GM21390 (cell line): ENCODE measurements at regions not wholly inside any gene's neighbourhood (a gene's known extent, or its start where the extent isn't known, plus 50 kb on each side); places are given as distances from the start of the nearest gene placed in this dataset.
"Not testable (repeated sequence)": the region's sequence is repeated elsewhere in the genome, so short reads cannot be mapped to it uniquely, and the experiment has no call there.

ENCODE experiments used
- ATAC-seq: cut with Tn5 transposase; IDR thresholded peaks from one replicate; pipeline ENCODE4 v1.9.1; 2021; ENCODE audit not compliant: unreplicated experiment

- ATAC-seq: no peak
These were observed 187.2 kb upstream of the SPRY1 start for GRCh38 chr4:123209436-123209835.

DNA sequence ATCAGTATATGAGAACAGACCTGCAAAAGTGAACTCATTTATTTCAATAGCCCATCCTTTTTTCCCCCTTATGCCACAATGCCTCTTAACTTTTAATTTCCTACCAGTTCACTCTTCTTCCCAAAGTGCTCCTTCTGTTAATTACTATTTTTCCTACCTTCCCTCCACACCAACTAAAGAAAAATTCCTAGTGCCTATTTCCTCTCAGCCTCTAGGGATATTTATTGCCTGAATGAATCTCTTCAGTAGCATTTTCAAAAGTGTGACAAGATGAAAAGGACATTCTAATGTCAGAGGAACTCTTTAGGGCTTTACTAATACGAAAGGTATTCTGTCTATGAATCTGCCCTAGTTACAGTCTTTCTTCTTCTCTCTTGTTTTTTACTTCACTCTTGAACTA is 181.1 kb upstream of the SPRY1 start:
- ATAC-seq: no peak

DNA sequence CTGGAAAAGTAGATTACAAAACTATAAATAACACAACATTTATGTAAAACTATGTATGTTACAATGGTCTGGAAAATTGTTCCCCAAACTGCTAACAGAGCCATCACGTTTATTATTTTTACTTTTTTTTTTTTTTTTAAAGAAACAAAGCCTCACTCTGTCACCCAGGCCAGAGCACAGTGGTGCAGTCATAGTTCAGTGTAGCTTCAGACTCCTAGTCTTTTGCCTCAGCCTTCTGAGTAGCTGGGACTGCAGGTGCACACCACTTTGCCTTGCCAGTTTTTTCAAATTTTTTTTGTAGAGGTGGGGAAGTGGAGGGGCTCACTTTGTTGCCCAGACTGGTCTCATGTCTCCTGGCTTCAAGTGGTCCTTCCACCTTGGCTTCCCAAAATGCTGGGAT is 180.1 kb upstream of the SPRY1 start:
- no peak for ATAC-seq

DNA sequence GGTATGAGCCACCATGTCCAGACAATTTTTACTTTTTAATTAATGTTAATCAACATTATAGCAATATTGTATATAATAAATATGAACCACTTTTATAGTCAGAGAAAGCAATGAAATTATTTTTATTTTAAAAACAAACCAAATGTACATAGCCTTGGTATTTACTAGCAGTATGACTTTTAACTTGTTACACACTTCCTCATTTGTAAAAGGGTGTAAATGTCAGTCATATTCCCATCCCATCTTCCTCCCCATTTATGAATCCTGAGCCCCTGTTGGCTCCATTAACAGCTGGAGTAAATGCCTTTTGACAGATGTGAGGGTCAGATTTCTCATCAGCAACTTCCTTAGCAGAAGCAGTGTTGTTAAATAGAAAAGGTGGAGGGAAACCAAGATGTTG is 179.6 kb upstream of the SPRY1 start:
- no peak for ATAC-seq

DNA sequence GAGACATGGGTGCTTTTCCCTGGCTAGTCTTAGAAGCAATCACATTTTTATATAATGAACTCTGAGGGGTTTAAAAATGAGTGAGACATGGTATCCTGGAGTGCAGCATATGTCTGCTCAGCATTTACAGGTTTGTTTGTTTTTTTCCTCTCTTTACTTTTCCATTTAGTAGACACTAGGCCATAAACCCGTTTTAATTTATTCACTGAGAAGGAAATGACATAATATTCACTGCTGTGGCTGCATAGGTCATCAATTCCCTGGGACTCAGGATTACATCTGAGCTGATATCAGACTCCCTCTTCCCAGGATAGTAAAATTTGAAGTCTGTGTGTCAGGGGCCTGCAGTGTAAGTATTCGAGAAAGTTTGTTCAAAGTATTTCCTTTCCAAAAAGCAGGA is 178.9 kb upstream of the SPRY1 start:
- ATAC-seq: no peak

GRCh38 chr4:123218981-123219380 is 177.6 kb upstream of the SPRY1 start:
- ATAC-seq: no peak

- ATAC-seq: no peak
These were observed 167.3 kb upstream of the SPRY1 start for GRCh38 chr4:123229286-123229685.

- no peak for ATAC-seq
These were observed 166.5 kb upstream of the SPRY1 start for GRCh38 chr4:123230061-123230460.

DNA sequence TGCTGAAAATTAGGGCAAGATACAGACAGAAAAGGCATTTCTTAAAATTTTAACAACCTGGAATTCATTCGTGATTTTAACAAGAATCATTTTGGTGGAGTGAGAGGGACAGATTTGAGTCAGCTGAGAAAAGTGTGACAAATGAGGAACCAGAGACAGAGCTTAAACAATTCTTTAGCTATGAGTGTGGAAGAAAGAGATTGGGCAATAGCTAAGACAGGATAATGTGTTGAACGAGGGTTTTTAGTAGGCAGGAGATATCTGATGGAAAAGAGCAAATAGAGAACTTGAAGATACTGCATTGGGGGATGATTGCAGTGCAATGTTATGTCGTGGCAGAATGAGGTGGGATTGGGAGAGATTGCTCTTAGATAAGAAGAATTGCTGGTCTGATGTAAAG is 164.2 kb upstream of the SPRY1 start:
- no peak for ATAC-seq

- ATAC-seq: no peak
These were observed 163.3 kb upstream of the SPRY1 start for GRCh38 chr4:123233136-123233768.

- ATAC-seq: no peak
These were observed 161.6 kb upstream of the SPRY1 start for GRCh38 chr4:123234955-123235354.

DNA sequence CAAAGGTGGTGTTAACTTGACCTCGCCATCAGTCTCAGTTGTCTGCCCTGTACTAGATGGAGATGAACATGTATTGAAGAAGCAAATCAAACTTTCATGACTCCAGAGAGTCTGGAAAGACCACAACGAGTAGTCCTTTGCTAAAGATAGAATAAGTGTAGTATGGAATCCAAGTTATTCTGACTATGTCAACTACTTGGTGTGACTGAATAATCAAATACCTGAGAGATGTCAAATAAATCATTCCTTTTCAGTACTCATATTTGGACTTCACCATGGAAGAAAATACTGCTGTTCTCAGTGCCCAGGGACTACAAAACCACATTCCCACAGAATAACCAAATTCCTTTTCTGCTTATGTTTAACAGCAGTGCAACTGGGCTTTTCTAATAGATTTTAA is 161.2 kb upstream of the SPRY1 start:
- ATAC-seq: no peak

- ATAC-seq: no peak
These were observed 160.0 kb upstream of the SPRY1 start for GRCh38 chr4:123236606-123237005.

DNA sequence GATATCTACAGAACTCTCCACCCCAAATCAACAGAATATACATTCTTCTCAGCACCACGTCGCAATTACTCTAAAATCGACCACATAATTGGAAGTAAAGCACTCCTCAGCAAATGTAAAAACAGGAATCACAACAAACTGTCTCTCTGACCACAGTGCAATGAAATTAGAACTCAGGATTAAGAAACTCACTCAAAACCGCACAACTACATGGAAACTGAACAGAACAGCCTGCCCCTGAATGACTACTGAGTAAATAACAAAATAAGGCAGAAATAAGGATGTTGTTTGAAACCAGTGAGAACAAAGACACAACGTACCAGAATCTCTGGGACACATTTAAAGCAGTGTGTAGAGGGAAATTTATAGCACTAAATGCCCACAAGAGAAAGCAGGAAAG is 156.3 kb upstream of the SPRY1 start:
- ATAC-seq: not testable (repeated sequence)

- not testable (repeated sequence) for ATAC-seq
These were observed 153.4 kb upstream of the SPRY1 start for GRCh38 chr4:123243220-123243619.

- peak; percentile 72 for ATAC-seq
These were observed 152.5 kb upstream of the SPRY1 start for GRCh38 chr4:123244137-123244536.

GRCh38 chr4:123246085-123246484 is 150.5 kb upstream of the SPRY1 start:
- ATAC-seq: no peak

GRCh38 chr4:123248085-123248659 is 148.4 kb upstream of the SPRY1 start:
- ATAC-seq: no peak

DNA sequence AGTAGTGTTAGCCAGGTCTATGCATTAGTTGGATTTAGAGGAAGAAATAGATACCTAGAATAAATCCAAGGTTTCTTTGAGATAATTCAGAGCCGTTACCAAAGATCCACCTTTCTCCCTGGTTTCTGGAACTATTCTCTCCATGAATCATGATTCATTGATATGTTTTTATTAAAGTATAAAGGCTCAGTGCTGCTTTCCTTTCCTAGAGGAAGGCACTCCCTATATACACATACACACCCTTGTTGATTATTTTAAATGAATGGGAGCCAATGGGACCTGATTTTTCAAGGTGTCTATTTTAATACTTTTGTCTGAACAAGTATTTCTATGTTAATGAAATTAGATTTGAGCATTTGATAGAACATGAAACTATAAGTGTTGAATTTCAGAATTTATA is 146.8 kb upstream of the SPRY1 start:
- ATAC-seq: no peak

GRCh38 chr4:123250843-123251242 is 145.8 kb upstream of the SPRY1 start:
- ATAC-seq: no peak

GRCh38 chr4:123255971-123256370 is 140.6 kb upstream of the SPRY1 start:
- ATAC-seq: no peak

GRCh38 chr4:123256901-123257300 is 139.7 kb upstream of the SPRY1 start:
- ATAC-seq: no peak

- no peak for ATAC-seq
These were observed 139.0 kb upstream of the SPRY1 start for GRCh38 chr4:123257591-123257990.
